Endodermal cell (in vitro differentiated cells): ENCODE measurements at regions not wholly inside any gene's neighbourhood (a gene's known extent, or its start where the extent isn't known, plus 50 kb on each side); places are given as distances from the start of the nearest gene placed in this dataset.

Experiments used
- DNase-seq: peaks from one replicate; pipeline ENCODE4 v3.0.0-alpha.2; 2017
- H3K27ac ChIP-seq: 2 replicates; pipeline ENCODE4 v1.5.1; 2013; ENCODE audit warnings: mild to moderate bottlenecking, low read depth, low read length, moderate library complexity
- H3K27me3 ChIP-seq: 2 replicates; pipeline ENCODE4 v1.6.1; 2013; ENCODE audit warnings: mild to moderate bottlenecking, low read length, moderate library complexity; ENCODE audit not compliant: insufficient read depth, control insufficient read depth, poor library complexity, severe bottlenecking
- H3K36me3 ChIP-seq: 2 replicates; pipeline ENCODE4 v1.7.0; 2013; ENCODE audit warnings: mild to moderate bottlenecking, low read length, moderate library complexity; ENCODE audit not compliant: control insufficient read depth, insufficient read depth
- H3K4me1 ChIP-seq: one replicate; pipeline ENCODE4 v1.7.0; 2013; ENCODE audit warnings: low read length; ENCODE audit not compliant: control insufficient read depth, insufficient read depth
- H3K4me3 ChIP-seq: 2 replicates; pipeline ENCODE4 v1.5.1; 2013; ENCODE audit warnings: mild to moderate bottlenecking, low read length, moderate library complexity
- H3K9ac ChIP-seq: 2 replicates; pipeline ENCODE4 v1.6.1; 2013; ENCODE audit warnings: mild to moderate bottlenecking, low read length, moderate library complexity; ENCODE audit not compliant: poor library complexity, severe bottlenecking; ENCODE audit errors: extremely low read depth
- H3K9me3 ChIP-seq: 2 replicates; pipeline ENCODE4 v1.6.1; 2013; ENCODE audit warnings: mild to moderate bottlenecking, low read length, moderate library complexity; ENCODE audit not compliant: control insufficient read depth
- H3K27ac Mint-ChIP-seq: 2 replicates; pipeline ENCODE4 v1.8.0; 2020; ENCODE audit warnings: mixed read lengths
- H3K27me3 Mint-ChIP-seq: 2 replicates; pipeline ENCODE4 v1.8.0; 2021; ENCODE audit warnings: mild to moderate bottlenecking, mixed read lengths; ENCODE audit not compliant: insufficient read depth
- H3K36me3 Mint-ChIP-seq: 2 replicates; pipeline ENCODE4 v1.8.0; 2020; ENCODE audit warnings: low read depth, mixed read lengths
- H3K4me1 Mint-ChIP-seq: 2 replicates; pipeline ENCODE4 v1.8.0; 2020; ENCODE audit warnings: mixed read lengths
- H3K4me3 Mint-ChIP-seq: 2 replicates; pipeline ENCODE4 v1.8.0; 2020; ENCODE audit warnings: mild to moderate bottlenecking, moderate library complexity, mixed read lengths
- H3K9me3 Mint-ChIP-seq: 2 replicates; pipeline ENCODE4 v1.8.0; 2020; ENCODE audit warnings: mild to moderate bottlenecking, mixed read lengths
- WGBS, 2 experiments: methylation state at CpG; one replicate each; pipeline versions ENCODE4 v1.1.5 to v1.1.7; 2013; ENCODE audit warnings: missing lambda C conversion rate in 2 of 2, mixed read lengths in 1 of 2; ENCODE audit not compliant: insufficient coverage in 1 of 2, insufficient read length in 1 of 2; 5-methylcytosine and 5-hydroxymethylcytosine counted together
- TF ChIP-seq, protein P1 (sequence below): fragments of 200-600 bp; sonication (generic); conservative IDR thresholded peaks from 2 replicates; pipeline ENCODE4 v1.5.0; 2021; ENCODE audit warnings: antibody characterized with exemption, mild to moderate bottlenecking

DNA sequence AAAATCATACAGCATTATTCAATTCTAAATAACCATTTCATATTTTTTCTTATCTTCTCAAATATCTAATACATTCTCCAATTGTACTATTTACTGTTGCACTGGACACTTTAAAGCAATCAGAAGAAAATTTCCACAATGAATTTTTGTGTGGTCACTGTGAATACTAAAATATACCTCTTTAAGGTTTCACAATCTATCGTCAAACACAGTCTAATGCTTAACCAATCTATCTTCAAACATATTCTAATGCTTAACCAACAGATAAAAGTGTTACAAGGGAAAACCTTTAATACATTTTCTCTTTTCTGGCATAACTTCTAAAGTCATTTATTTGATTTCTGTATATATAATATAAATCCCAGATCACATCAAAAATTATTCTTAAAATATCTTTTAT, 2035.5 kb upstream of the CDH6 start:
- no peak overlapping the region for H3K4me3 ChIP-seq
- no peak overlapping the region for H3K9ac ChIP-seq
- H3K4me1 ChIP-seq, result peaks cover 11% of the 10 kb centered on the region
- Mint-ChIP-seq H3K4me3 (no peak overlapping the region), H3K27ac (no peak overlapping the region), H3K27me3 (no peaks in the 10 kb centered on the region), H3K4me1 (peaks cover 30% of the 10 kb centered on the region), H3K36me3 (no peaks in the 10 kb centered on the region), H3K9me3 (no peaks in the 10 kb centered on the region)
- H3K9me3 ChIP-seq, result no peaks in the 10 kb centered on the region
- TF ChIP-seq, protein P1, sequence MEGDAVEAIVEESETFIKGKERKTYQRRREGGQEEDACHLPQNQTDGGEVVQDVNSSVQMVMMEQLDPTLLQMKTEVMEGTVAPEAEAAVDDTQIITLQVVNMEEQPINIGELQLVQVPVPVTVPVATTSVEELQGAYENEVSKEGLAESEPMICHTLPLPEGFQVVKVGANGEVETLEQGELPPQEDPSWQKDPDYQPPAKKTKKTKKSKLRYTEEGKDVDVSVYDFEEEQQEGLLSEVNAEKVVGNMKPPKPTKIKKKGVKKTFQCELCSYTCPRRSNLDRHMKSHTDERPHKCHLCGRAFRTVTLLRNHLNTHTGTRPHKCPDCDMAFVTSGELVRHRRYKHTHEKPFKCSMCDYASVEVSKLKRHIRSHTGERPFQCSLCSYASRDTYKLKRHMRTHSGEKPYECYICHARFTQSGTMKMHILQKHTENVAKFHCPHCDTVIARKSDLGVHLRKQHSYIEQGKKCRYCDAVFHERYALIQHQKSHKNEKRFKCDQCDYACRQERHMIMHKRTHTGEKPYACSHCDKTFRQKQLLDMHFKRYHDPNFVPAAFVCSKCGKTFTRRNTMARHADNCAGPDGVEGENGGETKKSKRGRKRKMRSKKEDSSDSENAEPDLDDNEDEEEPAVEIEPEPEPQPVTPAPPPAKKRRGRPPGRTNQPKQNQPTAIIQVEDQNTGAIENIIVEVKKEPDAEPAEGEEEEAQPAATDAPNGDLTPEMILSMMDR, result no peak
- no peaks in the 10 kb centered on the region for H3K27me3 ChIP-seq
- no peak for DNase-seq
- no peak overlapping the region for H3K27ac ChIP-seq
- no peaks in the 10 kb centered on the region for H3K36me3 ChIP-seq
- 96% methylated on average over 1 of the region's 1 CpG; no CpG with 5 or more reads in 1 of the 2 experiments for WGBS, 2 experiments

DNA sequence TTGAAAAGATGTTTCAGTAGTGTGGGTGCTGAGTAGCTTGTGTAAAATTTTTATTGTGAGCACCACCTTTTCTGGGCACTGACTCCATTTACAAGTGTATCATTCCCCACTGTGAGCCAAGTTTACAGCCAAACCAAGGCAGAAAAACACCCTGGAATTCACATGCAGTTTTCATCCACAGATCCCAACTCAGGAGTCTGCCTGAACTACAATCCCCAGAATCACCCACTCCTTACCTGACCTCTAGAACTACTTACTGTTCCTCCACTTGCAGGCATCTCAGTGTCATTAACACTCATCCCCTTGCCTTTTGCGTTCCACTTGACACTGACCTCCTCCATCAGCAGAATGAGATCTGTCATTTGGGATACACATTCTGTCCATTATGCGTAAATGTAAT, 2042.6 kb upstream of the CDH6 start:
- H3K36me3 ChIP-seq, result no peaks in the 10 kb centered on the region
- H3K4me1 Mint-ChIP-seq, result peaks cover 15% of the 10 kb centered on the region
- peak; percentile 63 for DNase-seq
- no peak overlapping the region for H3K27ac Mint-ChIP-seq
- H3K4me1 ChIP-seq, result no peaks in the 10 kb centered on the region
- no peak overlapping the region for H3K4me3 ChIP-seq
- no peaks in the 10 kb centered on the region for H3K36me3 Mint-ChIP-seq
- H3K9me3 ChIP-seq, result no peaks in the 10 kb centered on the region
- no peak overlapping the region for H3K4me3 Mint-ChIP-seq
- H3K27me3 ChIP-seq, result no peaks in the 10 kb centered on the region
- no peak overlapping the region for H3K9ac ChIP-seq
- TF ChIP-seq, protein P1, result no peak
- H3K27ac ChIP-seq, result no peak overlapping the region
- no peaks in the 10 kb centered on the region for H3K9me3 Mint-ChIP-seq
- 75 to 87% methylated on average over 2 of the region's 2 CpGs for WGBS, 2 experiments
- H3K27me3 Mint-ChIP-seq, result no peaks in the 10 kb centered on the region

DNA sequence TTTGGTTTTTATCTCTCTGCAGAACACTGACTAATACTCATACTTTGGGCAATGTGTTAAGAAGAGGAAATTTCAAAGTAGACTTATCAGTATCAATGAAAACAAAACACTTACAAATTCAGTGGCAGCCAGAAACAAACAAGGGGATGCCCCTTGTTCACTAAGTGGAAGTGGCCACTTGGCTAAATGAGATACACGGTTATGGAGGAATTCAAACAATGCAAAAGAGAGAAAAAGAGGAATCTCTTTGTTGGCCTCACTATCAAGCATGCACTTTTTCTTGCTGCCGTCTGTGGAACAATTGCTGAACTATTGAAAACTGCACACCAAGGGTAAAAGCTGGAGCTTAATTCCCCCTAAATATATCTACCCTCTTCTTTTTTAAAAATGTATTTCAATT, 2044.9 kb upstream of the CDH6 start:
- Mint-ChIP-seq H3K4me1 (peaks cover 17% of the 10 kb centered on the region), H3K4me3 (no peak overlapping the region), H3K27ac (peak overlapping the region; percentile 7), H3K9me3 (no peaks in the 10 kb centered on the region), H3K27me3 (no peaks in the 10 kb centered on the region), H3K36me3 (no peaks in the 10 kb centered on the region)
- H3K9ac ChIP-seq, result no peak overlapping the region
- H3K36me3 ChIP-seq, result no peaks in the 10 kb centered on the region
- no peak overlapping the region for H3K27ac ChIP-seq
- no peaks in the 10 kb centered on the region for H3K27me3 ChIP-seq
- TF ChIP-seq, protein P1, result no peak
- no peak overlapping the region for H3K4me3 ChIP-seq
- H3K9me3 ChIP-seq, result no peaks in the 10 kb centered on the region
- no peaks in the 10 kb centered on the region for H3K4me1 ChIP-seq
- 67% methylated on average over 1 to 2 of the region's 2 CpGs for WGBS, 2 experiments
- DNase-seq, result no peak
